Uterus (tissue), 2 donors: ENCODE measurements at regions not wholly inside any gene's neighbourhood (a gene's known extent, or its start where the extent isn't known, plus 50 kb on each side); places are given as distances from the start of the nearest gene placed in this dataset.

Experiments used
- CTCF ChIP-seq, 4 experiments: fragments of 200-600 bp in 2 of 4; fragments of 450-650 bp in 2 of 4; sonication (generic) in 2 of 4; IDR thresholded peaks; one replicate each; pipeline ENCODE4 v1.5.1; 2016 to 2019; ENCODE audit warnings: antibody characterized with exemption in 4 of 4, mild to moderate bottlenecking in 2 of 4, moderate library complexity in 1 of 4
- POLR2A ChIP-seq, 2 donors: fragments of 450-650 bp; IDR thresholded peaks; one replicate each; pipeline ENCODE4 v1.6.1; 2016; ENCODE audit warnings: antibody characterized with exemption in 2 of 2, mild to moderate bottlenecking in 1 of 2, moderate library complexity in 1 of 2

GRCh38 chr4:125529071-125529470, 214.3 kb downstream of the FAT4 start:
- TF ChIP-seq POLR2A (IDR thresholded peaks at IDR 0.05) (no peak), CTCF (IDR thresholded peaks at IDR 0.05) (no peak)
